Tibial artery (tissue), 4 donors: ENCODE measurements at regions not wholly inside any gene's neighbourhood (a gene's known extent, or its start where the extent isn't known, plus 50 kb on each side); places are given as distances from the start of the nearest gene placed in this dataset.

Experiments used
- DNase-seq, 2 donors: peaks; one replicate each; pipeline ENCODE4 v3.0.0-alpha.2; 2019
- H3K27ac ChIP-seq, 2 donors: fragments of 200-600 bp; sonication (generic) in 1 of 2; 1 replicate in 1 of 2; 2 replicates in 1 of 2; pipeline ENCODE4 v1.5.1; 2018 to 2019; ENCODE audit warnings: mild to moderate bottlenecking in 1 of 2
- H3K27me3 ChIP-seq, 2 donors: fragments of 200-600 bp; sonication (generic) in 1 of 2; one replicate each; pipeline versions ENCODE4 v1.5.1 to v1.6.0; 2016 to 2019
- H3K36me3 ChIP-seq, 3 donors: fragments of 200-600 bp; sonication (generic) in 2 of 3; one replicate each; pipeline ENCODE4 v1.5.1; 2016 to 2019; ENCODE audit warnings: mild to moderate bottlenecking in 2 of 3
- H3K4me1 ChIP-seq, 4 donors: fragments of 200-600 bp; sonication (generic) in 2 of 4; 1 replicate in 3 of 4; 2 replicates in 1 of 4; pipeline ENCODE4 v1.5.1; 2016 to 2019
- H3K4me3 ChIP-seq, 2 donors: fragments of 200-600 bp; sonication (generic) in 1 of 2; 1 replicate in 1 of 2; 2 replicates in 1 of 2; pipeline ENCODE4 v1.5.1; 2018 to 2019; ENCODE audit warnings: mild to moderate bottlenecking in 2 of 2
- H3K9me3 ChIP-seq, 3 donors: fragments of 200-600 bp; sonication (generic) in 1 of 3; one replicate each; pipeline ENCODE4 v1.5.1; 2016 to 2019
- CTCF ChIP-seq, 2 experiments: fragments of 200-600 bp in 1 of 2; fragments of 450-650 bp in 1 of 2; IDR thresholded peaks; one replicate each; pipeline ENCODE4 v1.5.1; 2017 to 2019; ENCODE audit warnings: antibody characterized with exemption in 2 of 2, mild to moderate bottlenecking in 1 of 2, moderate library complexity in 1 of 2
- intact Hi-C: fragments of 100-400 bp; cut with DNase I; formaldehyde crosslinking; loops from one replicate; pipeline ENCODE4 v1.15.0; 2023; ENCODE audit warnings: low total_unique reads

GRCh38 chr12:66960704-66961690 lies 282.1 kb upstream of the GRIP1 start:
- intact Hi-C loops: no loop called here
- Histone ChIP-seq H3K27ac (no peak overlapping the region), H3K36me3 (no peaks in the 10 kb centered on the region), H3K4me3 (no peak overlapping the region), H3K9me3 (no peaks in the 10 kb centered on the region), H3K4me1 (no peaks in the 10 kb centered on the region), H3K27me3 (no peaks in the 10 kb centered on the region)
- no peak for TF ChIP-seq CTCF (IDR thresholded peaks at IDR 0.05)
- DNase-seq: no peak

- H3K36me3 ChIP-seq: no peaks in the 10 kb centered on the region
- H3K27ac ChIP-seq: no peak overlapping the region
- DNase-seq: no peak
- H3K4me1 ChIP-seq: no peaks in the 10 kb centered on the region
- TF ChIP-seq CTCF (IDR thresholded peaks at IDR 0.05): no peak
- no peaks in the 10 kb centered on the region for H3K9me3 ChIP-seq
- no peak overlapping the region for H3K4me3 ChIP-seq
- intact Hi-C loops: no loop called here
- H3K27me3 ChIP-seq: no peaks in the 10 kb centered on the region
Observed at GRCh38 chr12:66962290-66962689, 283.4 kb upstream of the GRIP1 start.

GRCh38 chr12:66963901-66964300 lies 285.0 kb upstream of the GRIP1 start:
- no peak overlapping the region for H3K4me3 ChIP-seq
- intact Hi-C loops: no loop called here
- H3K27me3 ChIP-seq: no peaks in the 10 kb centered on the region
- DNase-seq: no peak
- H3K36me3 ChIP-seq: no peaks in the 10 kb centered on the region
- no peaks in the 10 kb centered on the region for H3K9me3 ChIP-seq
- H3K27ac ChIP-seq: no peak overlapping the region
- no peak for TF ChIP-seq CTCF (IDR thresholded peaks at IDR 0.05)
- H3K4me1 ChIP-seq: no peaks in the 10 kb centered on the region

- no peaks in the 10 kb centered on the region for H3K9me3 ChIP-seq
- DNase-seq: no peak
- H3K27me3 ChIP-seq: no peaks in the 10 kb centered on the region
- intact Hi-C loops: no loop called here
- H3K36me3 ChIP-seq: no peaks in the 10 kb centered on the region
- no peak for TF ChIP-seq CTCF (IDR thresholded peaks at IDR 0.05)
- H3K4me1 ChIP-seq: no peaks in the 10 kb centered on the region
- H3K27ac ChIP-seq: no peak overlapping the region
- H3K4me3 ChIP-seq: no peak overlapping the region
Observed at GRCh38 chr12:66964629-66965028, 285.8 kb upstream of the GRIP1 start.

- Histone ChIP-seq H3K4me1 (no peaks in the 10 kb centered on the region), H3K27me3 (no peaks in the 10 kb centered on the region), H3K36me3 (no peaks in the 10 kb centered on the region), H3K9me3 (no peaks in the 10 kb centered on the region), H3K27ac (no peak overlapping the region), H3K4me3 (no peak overlapping the region)
- TF ChIP-seq CTCF (IDR thresholded peaks at IDR 0.05): no peak
- intact Hi-C loops: no loop called here
- no peak for DNase-seq
Observed at GRCh38 chr12:66965621-66966020, 286.7 kb upstream of the GRIP1 start.
